ENCODE measurements at regions not wholly inside any gene's neighbourhood (a gene's known extent, or its start where the extent isn't known, plus 50 kb on each side); places are given as distances from the start of the nearest gene placed in this dataset.
A peak's percentile ranks its signal among the peaks of the same experiment; 100 is the strongest.

DNA sequence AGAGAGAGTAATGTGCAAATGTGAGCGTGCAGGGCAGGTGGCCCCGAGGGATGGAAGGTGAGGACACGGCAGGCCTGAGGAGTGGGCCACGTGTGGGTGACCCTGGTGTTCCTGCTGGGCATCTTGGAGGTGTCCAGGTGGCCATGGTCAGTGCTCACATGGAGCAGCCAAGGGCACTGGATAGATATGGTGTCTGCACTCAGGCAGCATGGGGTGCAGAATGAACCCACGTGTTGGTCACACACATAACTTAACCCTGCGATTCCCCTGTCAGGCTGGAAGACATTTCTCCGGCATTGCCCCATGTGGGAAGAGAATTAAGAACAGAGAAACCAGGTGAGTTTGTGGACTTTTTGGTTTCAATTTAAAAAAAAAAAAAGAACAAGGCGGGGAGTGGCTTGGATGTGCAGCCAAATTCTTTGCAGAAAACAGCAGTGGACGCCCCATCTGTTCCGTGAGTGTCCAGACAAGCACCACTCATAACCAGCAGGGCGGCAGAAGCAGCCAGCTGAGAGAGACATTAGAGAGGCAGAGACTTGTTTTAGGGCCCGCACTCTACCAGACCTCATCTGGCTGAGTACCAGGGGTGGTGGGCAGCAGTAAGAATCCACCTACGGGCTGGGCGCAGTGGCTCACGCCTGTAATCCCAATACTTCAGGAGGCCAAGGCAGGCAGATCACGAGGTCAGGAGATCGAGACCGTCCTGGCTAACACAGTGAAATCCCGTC is 249.8 kb downstream of the ACKR3 start:
- Histone ChIP-seq H3K27ac (no peak overlapping the region), H3K4me3 (no peak overlapping the region), H3K27me3 (no peaks in the 10 kb centered on the region), H3K9me3 (peaks cover 0 to 4% (median 0%) of the 10 kb centered on the region in 3 donors), H3K4me1 (peaks cover 28% of the 10 kb centered on the region), H3K36me3 (replicated peaks in 1 of 2; ENCODE audit: insufficient read depth in 1 of 2, low read depth in 2 of 2) (no peaks in the 10 kb centered on the region)
- TF ChIP-seq POLR2A (IDR thresholded peaks at IDR 0.05): no peak
- TF ChIP-seq, protein P1, sequence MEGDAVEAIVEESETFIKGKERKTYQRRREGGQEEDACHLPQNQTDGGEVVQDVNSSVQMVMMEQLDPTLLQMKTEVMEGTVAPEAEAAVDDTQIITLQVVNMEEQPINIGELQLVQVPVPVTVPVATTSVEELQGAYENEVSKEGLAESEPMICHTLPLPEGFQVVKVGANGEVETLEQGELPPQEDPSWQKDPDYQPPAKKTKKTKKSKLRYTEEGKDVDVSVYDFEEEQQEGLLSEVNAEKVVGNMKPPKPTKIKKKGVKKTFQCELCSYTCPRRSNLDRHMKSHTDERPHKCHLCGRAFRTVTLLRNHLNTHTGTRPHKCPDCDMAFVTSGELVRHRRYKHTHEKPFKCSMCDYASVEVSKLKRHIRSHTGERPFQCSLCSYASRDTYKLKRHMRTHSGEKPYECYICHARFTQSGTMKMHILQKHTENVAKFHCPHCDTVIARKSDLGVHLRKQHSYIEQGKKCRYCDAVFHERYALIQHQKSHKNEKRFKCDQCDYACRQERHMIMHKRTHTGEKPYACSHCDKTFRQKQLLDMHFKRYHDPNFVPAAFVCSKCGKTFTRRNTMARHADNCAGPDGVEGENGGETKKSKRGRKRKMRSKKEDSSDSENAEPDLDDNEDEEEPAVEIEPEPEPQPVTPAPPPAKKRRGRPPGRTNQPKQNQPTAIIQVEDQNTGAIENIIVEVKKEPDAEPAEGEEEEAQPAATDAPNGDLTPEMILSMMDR (IDR thresholded peaks at IDR 0.05): no peak
- WGBS, 2 donors: 92 to 95% methylated on average over 19 of the region's 19 CpGs
- intact Hi-C loops (cut with DNase I): no loop called here
- ATAC-seq (no peak), DNase-seq (no peak)

DNA sequence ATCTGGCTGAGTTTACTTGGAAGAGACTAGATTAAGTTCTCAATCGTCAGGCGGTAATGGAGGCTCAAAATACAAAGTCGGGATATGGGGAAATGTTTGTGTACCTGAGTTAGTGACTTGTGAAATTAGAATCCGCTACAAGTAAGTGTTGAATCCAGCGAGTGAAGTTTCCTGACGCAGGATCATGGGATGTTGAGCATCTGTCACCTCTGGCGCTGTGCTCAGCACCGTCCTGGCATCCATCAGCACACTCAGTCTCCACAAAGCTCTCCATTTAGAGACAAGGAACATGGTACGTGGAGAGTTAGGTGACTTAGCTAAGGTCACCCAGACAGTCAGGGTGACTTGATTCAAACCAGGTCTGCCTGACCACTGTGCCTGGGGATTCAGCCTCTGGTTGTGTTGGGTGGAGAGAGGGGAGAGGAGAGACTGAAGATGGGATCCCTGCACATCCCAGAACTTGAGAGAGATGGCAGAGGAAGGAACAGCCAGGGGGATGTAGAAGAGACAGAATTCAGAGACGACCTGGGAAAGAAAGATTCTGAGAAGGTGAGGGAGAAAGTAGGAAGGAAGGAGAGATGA is 251.2 kb downstream of the ACKR3 start:
- ATAC-seq (no peak), DNase-seq (no peak)
- Histone ChIP-seq H3K4me3 (no peak overlapping the region), H3K36me3 (replicated peaks in 1 of 2; ENCODE audit: insufficient read depth in 1 of 2, low read depth in 2 of 2) (no peaks in the 10 kb centered on the region), H3K27ac (no peak overlapping the region), H3K27me3 (no peaks in the 10 kb centered on the region), H3K9me3 (peaks cover 0 to 4% (median 0%) of the 10 kb centered on the region in 3 donors), H3K4me1 (peaks cover 42% of the 10 kb centered on the region)
- WGBS, 2 donors: 83 to 90% methylated on average over 10 of the region's 10 CpGs
- no peak for TF ChIP-seq POLR2A (IDR thresholded peaks at IDR 0.05)
- TF ChIP-seq, protein P1 (IDR thresholded peaks at IDR 0.05): no peak
- intact Hi-C loops (cut with DNase I): no loop called here

DNA sequence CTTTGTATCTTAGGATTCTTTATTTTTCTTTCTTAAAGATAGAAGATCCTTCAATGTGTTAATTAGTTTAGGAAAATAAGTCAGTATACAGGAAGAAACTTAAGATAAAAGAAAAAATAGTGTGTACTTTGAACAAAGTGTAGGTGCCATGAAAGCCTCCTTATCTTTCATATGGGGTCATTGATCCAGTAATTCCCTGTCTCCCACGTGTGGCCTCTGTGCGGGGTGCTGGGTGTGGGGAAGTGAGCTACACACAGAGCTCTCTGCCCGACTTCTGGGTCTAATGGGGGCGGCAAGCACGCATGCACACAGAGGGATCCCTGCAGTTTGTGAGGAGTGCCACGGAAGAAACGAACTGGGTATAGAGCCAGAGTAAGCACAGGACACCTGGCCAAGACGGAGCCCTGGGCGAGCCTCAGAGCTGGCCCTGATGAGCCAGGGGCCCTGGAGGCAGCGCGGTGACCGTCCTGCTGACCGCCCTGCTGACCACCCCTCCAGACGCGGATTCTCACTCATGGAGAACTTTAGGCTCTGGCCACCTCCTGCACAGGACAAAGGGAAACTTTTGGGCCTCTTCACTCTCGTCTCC is 253.5 kb downstream of the ACKR3 start:
- intact Hi-C loops (cut with DNase I): no loop called here
- ATAC-seq (no peak), DNase-seq (no peak)
- peaks cover 59% of the 10 kb centered on the region for H3K4me1 ChIP-seq
- peaks cover 0 to 4% (median 0%) of the 10 kb centered on the region in 3 donors for H3K9me3 ChIP-seq
- WGBS, 2 donors: 79 to 90% methylated on average over 16 of the region's 16 CpGs
- H3K27ac ChIP-seq: no peak overlapping the region
- no peaks in the 10 kb centered on the region for H3K36me3 ChIP-seq (replicated peaks in 1 of 2; ENCODE audit: insufficient read depth in 1 of 2, low read depth in 2 of 2)
- H3K27me3 ChIP-seq: no peaks in the 10 kb centered on the region
- TF ChIP-seq, protein P1 (IDR thresholded peaks at IDR 0.05): no peak
- no peak for TF ChIP-seq POLR2A (IDR thresholded peaks at IDR 0.05)
- no peak overlapping the region for H3K4me3 ChIP-seq

DNA sequence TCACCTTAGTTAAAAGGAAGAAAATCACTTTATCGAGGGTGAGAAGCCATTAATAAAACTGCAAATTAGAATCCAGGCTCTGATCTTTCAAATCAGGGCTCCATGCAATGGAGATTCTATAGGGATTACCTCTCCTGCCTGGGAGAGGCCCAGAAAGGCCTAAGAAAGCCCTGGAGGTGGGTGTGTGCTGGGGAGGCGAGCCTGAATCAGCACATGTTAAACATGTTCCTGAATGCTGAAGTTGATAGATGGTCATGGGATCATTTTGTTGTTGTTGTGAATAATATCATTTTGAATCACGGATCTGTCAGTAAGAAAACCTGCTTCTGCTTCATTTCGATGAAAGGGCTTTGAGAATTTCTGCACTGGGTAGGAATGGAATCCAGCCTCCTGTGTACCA is 254.3 kb downstream of the ACKR3 start:
- H3K9me3 ChIP-seq: peaks cover 0 to 4% (median 0%) of the 10 kb centered on the region in 3 donors
- 65% methylated on average over 4 of the region's 4 CpGs for WGBS, 2 donors
- ATAC-seq (no peak), DNase-seq (no peak)
- H3K4me3 ChIP-seq: no peak overlapping the region
- TF ChIP-seq POLR2A (IDR thresholded peaks at IDR 0.05): no peak
- intact Hi-C loops (cut with DNase I): no loop called here
- H3K4me1 ChIP-seq: peaks cover 59% of the 10 kb centered on the region
- no peaks in the 10 kb centered on the region for H3K36me3 ChIP-seq (replicated peaks in 1 of 2; ENCODE audit: insufficient read depth in 1 of 2, low read depth in 2 of 2)
- H3K27ac ChIP-seq: peak overlapping the region in 2 of 4 donors; percentile 19 to 63
- no peaks in the 10 kb centered on the region for H3K27me3 ChIP-seq

DNA sequence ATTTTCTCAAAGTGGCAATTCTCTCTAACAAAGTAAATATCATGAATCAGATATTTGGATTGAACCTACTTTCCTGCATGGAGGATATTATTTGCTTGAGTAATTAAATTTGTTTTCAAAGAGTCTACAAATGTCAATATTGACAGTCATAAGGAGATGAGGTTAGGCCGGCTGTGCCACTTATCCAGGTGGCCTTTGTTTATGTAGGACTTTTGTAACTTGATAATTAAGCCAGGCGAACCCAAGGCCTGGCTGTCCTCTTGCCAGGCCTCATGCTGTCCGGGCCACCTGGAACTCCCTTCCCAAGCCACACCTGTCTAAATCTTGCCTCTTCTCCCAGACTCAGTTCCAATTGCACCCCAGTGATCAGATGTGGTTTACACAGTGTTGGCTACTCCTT is 255.2 kb downstream of the ACKR3 start:
- DNase-seq (peak; percentile 68 to 89 (median 80)), ATAC-seq (peak; percentile 85)
- TF ChIP-seq, protein P1 (IDR thresholded peaks at IDR 0.05): no peak
- TF ChIP-seq POLR2A (IDR thresholded peaks at IDR 0.05): no peak
- intact Hi-C loops (cut with DNase I): no loop called here
- no peaks in the 10 kb centered on the region for H3K27me3 ChIP-seq
- WGBS, 2 donors: 16 to 24% methylated on average over 3 of the region's 3 CpGs
- peaks cover 55% of the 10 kb centered on the region for H3K4me1 ChIP-seq
- no peak overlapping the region for H3K4me3 ChIP-seq
- no peaks in the 10 kb centered on the region for H3K36me3 ChIP-seq (replicated peaks in 1 of 2; ENCODE audit: insufficient read depth in 1 of 2, low read depth in 2 of 2)
- H3K9me3 ChIP-seq: peaks cover 0 to 4% (median 0%) of the 10 kb centered on the region in 3 donors
- peak overlapping the region; percentile 19 to 63 (median 36) for H3K27ac ChIP-seq

Measured in body of pancreas (tissue), 4 donors.